Activated T-cell treated with anti-CD3 and anti-CD28 coated beads, Interleukin-2, amount 50 U/mL, for 48 hours (primary cell): ENCODE measurements at regions not wholly inside any gene's neighbourhood (a gene's known extent, or its start where the extent isn't known, plus 50 kb on each side); places are given as distances from the start of the nearest gene placed in this dataset.

Experiments used
- DNase-seq, 2 experiments: peaks; one replicate each; pipeline ENCODE4 v3.0.0-alpha.2; 2020

DNA sequence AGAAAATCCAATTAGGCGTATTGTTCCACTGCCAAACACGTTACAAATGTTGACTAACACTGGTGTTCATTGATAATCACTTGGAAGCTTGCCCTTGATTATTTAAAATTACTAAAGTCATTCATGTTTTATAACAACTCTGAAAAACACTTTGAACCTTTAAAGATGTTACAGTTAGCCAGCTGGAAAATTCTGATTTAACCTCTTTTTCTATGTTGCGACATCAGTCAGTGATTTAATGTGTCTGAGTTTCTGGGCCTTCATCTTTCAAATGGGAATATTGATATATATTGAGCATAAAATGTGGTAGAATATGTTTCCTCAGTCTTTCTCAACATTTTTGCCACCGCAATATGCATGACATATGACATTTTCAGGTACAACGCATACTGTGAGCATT, 274.1 kb upstream of the TENM3 start:
- no peak for DNase-seq

DNA sequence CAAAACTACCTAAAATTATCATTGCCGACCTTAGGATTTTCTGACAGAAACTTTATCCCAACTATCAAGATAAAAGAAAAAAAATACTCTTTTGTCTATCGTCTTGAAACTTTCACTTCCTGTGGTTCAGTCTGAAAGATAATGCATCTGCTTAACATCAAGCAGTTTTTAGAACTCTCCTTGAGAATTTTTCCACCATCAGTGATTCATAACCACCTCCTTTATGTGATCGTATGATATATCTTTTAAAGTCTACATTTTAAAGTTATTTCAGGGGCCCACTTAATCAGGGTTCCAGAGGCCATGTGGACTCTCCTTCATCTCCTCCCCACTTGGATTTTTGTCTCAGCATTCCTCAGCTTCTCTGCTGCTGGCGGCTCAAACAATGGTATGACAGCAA, 272.8 kb upstream of the TENM3 start:
- DNase-seq, result no peak

DNA sequence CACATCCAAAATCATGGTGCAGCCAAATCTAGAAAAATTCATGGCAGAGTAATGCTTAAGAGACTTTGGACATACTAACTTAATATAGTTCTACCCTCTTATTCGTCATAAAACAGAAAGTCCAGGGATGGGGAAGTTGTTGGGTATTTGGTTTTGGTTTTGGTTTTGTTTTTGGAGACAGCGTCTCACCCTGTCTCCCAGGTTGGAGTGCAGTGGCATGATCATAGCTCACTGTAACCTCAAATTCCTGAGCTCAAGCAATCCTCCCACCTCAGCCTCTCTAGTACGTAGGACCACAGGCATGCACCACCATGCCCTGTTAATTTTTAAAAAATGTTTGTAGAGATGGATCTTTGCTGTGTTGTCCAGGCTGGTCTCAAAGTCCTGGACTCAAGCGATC, 271.8 kb upstream of the TENM3 start:
- DNase-seq, result no peak

DNA sequence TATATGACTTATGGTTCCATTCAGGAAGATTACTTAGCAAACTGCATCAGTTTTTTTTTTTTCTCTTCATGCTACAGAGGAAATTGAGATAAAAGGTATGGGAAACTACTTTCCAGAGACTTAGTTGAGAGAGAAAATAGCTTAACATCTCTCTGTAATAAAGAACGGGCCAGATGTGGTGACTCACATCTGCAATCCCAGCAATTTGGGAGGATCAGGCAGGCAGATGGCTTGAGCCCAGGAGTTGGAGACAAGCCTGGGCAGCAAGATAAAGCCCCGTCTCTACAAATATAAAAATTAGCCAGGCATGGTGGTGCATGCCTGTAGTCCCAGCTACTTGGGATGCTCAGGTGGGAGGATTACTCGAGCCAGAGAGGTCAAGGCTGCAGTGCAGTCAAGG, 271.2 kb upstream of the TENM3 start:
- DNase-seq, result no peak

DNA sequence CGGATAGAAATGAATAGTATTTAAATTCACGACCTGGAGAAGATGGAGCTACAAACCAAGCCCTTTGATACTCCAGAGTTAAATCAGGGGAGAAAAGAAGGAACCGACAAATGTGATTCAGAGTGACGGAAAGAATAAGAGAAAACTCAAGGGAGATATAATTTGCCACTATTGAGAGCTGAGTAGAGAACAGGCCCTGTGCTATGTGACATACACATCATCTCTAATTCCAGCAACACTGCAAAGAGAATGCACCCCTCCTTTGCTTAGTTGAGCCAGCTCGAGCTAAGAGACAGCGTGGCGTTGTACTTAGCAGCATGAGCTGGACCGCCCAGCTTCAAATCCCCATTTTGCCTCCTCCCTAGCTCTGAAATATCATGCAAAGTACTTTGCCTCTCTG, 266.4 kb upstream of the TENM3 start:
- no peak for DNase-seq

DNA sequence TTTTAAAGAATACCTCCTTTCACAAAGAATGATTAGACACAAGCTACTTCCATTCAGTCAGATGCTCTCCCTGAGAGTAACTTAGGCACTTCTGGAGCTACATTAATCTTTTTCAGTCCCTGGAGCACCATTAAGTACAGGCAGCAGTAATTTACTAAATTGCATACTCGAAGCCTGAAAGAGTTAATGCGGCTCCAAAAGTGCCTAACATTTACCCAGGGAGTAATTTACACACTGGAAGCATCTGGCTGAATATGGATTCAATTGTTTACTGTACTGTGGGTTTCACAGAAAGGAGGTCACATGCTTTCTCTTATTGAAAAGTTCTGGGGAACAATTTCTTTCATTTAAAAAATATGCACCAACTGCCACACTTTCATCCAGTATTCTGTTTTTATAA, 260.8 kb upstream of the TENM3 start:
- no peak for DNase-seq

DNA sequence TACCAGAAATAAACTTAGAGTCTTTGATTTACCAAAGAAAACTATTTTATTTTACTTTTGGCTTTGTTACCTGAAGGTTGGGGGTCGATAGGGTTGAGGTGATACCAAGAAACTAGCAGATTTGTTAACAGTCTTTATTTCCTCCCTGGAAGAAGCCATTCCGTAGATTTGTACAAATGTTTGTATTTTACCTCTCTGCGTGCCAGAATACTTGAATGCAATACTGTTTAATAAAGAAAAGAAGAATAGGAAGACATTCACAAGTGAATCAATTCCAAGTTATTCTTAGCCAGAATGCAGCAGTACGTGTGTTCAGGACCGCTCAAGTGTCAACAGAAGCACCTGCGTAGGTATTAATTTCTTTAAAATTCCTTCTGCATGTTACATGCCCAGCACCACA, 260.3 kb upstream of the TENM3 start:
- no peak for DNase-seq

DNA sequence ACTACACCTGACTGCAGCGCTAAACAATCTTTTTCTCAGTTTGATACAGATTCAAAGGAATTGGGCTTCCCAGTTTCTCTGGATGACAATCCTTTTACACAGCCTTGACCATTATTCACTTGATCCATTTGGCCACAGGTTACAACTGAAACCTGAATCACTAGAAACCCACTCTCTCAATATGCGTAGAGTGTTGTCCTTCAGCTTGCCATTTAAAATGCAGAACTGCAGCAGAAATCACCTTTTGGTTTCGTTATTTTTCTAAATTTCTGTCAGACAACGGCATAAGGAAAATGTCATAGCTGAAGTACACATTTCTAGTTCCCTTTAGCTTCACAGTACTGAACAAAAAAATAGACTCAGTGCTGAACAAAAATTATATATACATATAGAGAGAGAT, 255.8 kb upstream of the TENM3 start:
- no peak for DNase-seq

DNA sequence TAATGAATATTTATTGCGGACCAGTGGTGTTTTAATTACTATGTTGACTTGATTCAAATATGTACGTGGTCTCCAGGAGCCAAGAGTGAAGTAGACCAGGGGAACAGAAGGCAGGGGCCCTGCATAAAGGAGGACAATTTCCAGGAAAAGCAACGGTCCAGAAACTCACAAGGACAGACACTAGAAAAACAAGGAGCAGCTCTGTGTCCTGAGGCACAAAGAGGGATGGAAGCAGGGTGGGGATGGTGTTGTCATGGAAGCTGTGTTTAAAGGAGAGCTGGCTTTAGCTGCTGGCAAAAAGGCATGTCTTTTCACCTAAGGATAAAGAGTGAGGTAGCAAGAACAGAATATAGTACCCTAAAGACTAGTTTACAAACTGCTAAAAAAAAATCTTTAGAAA, 254.1 kb upstream of the TENM3 start:
- DNase-seq, result no peak

DNA sequence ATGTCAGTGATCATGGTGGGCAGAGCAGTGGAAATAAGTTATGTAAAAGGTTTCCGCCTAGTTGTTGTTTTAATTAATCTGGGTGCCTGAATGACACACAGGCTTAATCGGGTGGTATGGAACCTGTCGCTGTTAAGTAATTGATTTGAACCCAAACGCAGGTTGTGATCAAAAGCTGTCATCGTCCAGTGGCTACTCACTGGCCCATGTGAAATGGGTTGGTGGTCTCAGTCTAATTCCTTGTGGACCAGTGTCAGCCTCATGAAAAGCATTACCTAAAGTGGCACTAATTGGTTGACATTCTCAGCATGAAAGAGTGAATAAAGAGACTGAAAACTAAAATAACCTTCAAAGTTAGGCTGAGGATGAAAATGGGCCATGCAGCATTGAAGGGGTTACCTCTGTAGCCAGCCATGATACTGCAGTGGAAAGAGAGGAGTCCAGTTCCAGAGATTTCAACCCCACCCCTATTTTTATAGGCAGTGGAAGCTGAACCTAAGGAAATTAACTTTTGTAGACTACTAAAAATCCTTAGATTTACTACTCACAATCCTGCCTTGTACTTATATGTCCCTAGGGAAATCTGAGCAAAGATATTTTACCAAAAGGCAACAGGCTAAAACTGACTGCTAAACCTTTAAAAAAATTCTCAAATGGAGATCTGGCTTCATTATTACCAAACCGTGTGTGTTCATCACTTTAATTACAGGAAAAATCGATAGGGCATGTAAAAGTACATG, 251.7 kb upstream of the TENM3 start:
- DNase-seq, result no peak

DNA sequence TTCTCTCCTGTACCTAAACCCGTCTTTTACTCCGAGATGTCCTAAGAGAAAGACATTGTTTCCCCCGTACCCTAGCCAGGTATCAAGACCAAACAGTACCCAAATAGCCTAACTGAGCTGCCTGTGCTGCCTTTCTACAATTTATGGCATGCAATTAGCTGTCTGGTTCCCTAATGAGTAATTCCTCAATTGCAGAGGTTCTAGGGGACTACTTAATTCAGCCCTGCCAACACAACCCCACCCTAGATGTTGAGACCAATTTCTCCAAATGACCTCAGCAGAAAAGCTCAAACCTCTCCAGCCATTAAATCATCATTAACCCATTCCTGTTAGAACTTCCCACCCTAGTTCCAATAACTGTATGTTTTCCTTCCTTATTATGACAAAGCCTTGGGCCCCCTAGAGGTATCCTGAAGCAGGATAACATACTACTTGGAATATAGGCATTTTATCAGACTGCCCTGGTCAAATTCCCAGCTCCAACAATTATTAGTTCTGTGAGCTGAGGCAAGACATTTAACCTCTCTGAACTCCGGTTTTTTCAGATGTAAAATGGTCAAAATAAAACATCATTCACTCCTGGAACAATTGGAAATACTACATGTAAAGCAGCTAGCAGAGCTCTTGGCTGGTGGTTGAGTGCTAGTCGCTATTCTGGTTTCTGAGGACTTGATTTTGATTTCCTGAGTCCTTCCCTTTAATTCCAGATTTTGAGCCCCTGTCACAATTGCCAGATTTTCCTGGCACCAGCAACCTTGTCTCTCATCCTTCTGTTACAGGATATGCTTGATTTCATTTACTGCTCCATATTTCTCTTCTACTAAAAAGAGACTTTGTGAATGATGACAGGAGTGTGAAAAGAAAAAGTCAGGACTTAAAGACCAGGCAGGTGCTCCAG, 244.6 kb upstream of the TENM3 start:
- DNase-seq, result no peak

DNA sequence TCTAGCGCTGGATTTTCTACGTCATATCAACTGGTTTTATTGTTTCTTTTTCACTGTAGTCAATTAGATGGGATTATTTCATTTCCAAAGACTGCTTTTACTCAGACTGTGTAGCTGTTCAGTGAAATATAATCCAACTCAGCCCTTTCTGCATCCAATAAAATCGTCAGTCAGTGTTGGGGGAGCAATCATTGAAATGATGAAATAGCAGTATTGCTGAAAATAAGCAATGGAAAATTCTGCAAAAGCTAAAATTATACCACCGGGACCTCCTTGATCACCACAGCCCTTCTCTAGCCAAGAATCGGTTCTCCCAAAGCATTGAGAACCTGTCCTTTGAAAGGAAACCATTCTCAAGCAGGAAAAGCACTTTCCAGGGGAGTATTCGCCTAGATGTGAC, 243.1 kb upstream of the TENM3 start:
- DNase-seq, result no peak

DNA sequence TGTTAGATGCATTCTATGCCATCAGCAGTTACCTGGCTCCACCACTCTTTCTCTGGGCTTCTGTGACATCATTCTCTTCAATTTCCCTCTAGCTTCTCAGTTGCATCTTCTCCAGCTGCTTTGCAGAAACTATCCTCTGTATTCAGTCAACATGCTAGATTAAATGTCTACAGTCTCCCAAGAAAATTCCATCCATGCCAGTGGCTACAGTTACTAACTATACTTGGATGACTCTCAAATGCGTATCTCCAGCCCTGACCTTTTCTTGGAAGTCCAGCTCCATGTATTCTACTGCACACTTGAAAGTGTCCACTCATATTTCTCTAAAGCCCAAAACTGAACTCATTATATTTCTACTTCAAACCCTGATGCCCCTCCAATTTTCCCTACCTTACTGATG, 232.3 kb upstream of the TENM3 start:
- DNase-seq, result no peak

DNA sequence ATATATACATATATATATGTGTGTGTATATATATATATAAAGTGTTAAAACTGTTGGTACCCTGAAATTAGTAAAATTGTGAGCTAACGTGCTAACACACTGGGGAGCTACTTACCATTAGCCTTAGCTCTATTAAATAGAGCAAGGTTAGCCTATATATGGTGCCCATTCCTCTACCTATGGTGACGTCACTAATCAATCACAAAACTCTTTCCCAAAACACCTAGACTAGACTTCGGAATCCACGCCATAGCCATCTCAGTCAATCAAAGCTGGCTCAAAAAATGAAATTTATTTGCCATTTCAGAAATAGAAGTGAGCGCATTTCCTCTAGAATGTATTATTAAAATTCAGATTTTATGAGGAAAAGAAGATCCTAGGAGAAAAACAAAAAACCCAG, 229.0 kb upstream of the TENM3 start:
- DNase-seq, result no peak

DNA sequence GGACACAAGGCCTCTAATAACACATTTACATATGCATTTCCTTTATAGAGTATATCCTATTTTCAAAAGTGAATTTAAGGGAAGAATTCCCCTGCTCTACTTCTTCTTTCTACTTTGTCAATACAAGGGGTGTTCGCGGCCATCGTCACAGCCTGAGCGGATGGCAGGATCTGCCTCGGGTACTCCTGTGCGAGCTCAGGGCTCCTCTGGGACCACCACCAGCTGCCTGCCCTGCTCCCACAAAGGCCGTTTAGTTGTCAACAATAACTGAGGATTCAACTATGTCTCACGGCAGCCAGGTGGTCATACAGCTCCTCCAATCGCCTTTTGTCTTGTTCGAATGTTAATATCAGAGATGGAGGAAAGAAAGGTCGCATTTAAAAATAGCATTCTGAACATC, 228.2 kb upstream of the TENM3 start:
- DNase-seq, result no peak

DNA sequence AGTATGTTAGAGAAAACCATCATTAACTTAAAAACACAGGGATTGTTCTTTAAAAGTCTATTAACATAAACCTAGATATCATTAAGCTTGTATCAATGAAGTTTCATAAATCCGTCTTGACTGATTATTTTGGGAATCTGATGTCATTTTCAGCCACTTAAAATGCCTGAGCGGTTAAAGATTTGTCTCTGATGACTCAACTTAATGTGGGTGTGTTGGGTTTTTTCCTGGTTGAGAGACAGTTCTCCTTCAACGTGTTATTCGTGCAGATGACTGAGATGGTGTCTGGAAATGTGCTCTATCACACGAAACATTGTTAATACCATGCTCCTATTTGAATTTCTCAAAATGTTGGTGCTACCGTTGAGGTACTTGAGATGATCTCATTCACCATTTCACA, 227.3 kb upstream of the TENM3 start:
- DNase-seq, result no peak

DNA sequence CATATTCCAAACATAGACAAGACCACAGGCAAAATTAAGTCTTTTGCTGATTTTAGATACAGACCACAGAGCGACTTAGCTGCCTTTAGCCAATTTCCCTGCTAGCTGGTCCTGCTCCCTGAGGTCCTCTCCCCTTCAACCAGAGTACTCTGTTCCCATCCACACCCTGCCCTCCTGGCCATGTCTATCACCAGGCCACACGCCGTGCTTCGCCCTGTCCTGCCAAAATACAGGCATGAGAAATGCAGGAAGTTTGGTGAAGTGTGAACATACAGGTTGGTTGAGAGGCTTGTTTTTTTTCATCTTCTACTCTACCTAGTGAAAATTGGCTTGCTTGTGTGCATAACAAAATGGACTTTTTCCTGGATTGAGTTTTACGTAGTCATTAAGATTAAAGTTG, 226.2 kb upstream of the TENM3 start:
- no peak for DNase-seq

DNA sequence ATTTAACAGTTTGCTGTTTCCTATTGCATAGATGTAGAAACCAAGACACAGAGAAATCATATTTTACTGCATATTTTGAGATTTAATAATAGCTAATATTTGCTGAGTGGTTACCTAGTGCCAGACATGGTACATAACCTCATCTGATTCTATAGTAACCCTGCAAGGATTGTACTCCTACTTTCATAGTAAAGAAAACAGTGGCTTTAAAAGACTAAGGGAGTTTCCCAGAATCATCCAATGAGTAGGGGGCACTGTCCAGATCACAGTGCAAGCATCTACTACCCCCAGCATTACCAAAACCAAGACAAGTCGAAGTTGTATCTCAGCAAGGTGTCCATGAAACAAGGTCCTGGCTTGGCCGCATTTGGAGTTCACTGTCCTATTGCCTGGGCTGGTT, 224.5 kb upstream of the TENM3 start:
- no peak for DNase-seq

DNA sequence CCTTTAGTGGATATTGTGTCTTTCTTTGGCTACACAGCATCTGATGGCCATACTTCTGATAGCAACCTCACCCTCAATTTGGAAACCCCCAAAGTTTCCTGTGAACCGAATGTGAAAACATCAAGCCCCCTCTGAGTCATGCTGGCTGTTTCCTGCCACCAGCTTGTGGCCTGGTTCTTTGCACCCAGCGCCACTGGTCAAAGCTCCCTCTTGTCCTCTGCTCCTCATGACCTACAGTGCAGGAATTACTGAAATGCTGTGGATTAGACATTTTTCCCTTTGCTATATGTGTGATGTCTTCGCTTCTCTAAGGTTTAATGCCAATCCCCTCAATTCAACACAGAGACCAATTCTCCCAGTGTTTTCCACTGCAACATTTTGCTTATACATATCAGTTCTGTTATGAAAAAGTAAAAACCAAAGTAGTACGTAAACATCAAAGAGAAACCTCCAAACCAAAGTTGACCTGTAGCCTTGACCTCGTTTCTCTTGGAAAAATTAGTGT, 224.0 kb upstream of the TENM3 start:
- DNase-seq, result no peak

DNA sequence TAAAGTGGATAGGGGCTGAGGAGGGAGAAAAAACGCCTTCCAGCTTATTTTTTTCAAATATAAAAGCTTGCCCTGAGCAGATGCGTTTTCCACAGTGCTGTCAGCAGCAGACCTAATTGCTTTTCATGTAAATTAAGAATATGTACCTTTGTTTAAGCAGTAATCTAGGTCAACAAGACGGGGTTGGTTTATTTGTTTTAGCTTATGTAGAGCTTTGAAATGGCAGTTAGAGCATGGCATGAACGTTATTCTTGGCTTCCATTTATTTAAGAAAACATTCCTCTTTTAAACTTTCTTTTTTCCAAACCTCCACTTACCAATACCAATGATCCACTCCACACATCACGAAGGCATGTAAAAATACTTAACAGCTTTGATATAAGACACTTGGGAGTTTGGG, 220.3 kb upstream of the TENM3 start:
- no peak for DNase-seq

DNA sequence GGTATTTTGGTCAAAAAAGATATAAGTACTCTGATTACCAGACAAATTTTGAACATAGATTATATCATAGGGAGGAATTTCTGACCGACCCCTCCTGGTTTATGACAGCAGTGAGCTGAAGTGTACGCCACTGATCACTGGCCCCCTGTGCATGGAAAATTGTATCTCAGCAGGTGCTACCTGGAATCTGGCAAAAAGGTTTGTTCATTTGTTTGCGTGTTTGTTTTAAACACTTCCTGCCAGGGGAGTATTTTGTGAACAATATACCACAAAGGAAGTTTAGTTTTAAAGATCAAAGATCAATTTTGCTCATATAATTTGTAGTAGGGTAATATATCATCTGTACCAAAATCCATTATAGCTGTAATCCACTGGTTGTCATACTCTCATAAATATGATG, 219.7 kb upstream of the TENM3 start:
- DNase-seq, result no peak

DNA sequence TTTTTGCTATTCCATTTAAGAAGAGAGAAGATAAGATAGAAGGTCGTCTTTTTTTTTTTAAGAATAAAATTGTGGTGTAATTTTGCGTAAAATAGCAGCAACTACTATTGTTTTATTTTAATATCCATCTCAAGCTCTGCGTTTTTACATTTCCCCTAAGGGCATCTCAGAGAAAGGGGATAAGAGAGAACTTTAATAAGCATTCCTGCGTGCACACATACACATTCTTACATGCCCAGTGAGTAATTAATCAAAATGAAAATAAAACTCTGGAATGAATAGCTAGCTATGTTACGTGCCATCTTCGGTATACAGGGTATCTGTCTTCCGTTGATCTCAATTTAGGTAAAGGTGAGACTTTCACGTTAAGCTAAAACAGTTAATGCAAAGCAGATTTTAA, 200.3 kb upstream of the TENM3 start:
- no peak for DNase-seq

DNA sequence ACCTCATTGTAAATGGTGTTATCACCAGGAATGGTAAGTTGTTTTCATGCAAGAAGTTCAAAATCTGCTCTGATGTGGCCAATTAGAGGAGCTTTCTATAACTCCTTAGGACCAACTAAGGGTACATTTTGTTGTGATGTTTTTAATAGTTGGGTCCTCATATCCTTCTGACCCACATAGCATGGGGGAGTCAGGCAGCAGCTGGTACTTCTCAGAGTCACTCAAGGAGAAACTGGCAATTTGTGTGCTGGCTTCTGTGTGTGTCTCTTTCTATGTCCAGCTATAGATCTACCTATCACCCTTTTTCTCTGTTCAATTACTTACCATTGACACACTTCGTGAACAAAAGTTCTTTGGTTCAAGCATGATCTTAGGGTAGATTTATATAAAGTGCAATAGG, 194.3 kb upstream of the TENM3 start:
- DNase-seq, result no peak

DNA sequence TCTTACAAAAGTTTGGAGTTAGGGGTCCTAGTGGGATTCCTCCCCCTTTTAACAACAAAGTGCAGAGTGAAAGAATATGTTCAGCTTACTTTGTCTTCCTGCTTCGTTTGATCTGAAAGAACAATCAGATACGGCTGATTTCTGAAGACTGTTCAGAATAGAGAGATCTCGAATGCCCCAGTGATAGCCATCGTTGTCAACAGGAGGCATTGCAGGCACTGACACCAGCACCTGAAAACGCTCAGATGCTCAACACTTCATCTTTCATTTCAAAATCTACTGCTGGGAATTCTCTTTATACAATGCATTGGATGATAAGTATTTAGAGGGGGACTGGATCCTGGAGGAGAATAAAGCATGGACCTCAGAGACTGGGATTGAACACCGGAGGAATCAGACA, 186.3 kb upstream of the TENM3 start:
- no peak for DNase-seq
